Neuronal stem cell (in vitro differentiated cells): ENCODE measurements at regions not wholly inside any gene's neighbourhood (a gene's known extent, or its start where the extent isn't known, plus 50 kb on each side); places are given as distances from the start of the nearest gene placed in this dataset.

Source experiments
- DNase-seq: peaks from one replicate; pipeline ENCODE4 v3.0.0-alpha.2; 2013; ENCODE audit warnings: low spot score
- H2AFZ ChIP-seq: one replicate; pipeline ENCODE4 v1.6.1; 2013; ENCODE audit warnings: mild to moderate bottlenecking, low read length, inconsistent platforms
- H2AK5ac ChIP-seq: 2 replicates; pipeline ENCODE4 v1.6.1; 2013; ENCODE audit warnings: low read depth, mild to moderate bottlenecking, inconsistent platforms, low read length, moderate library complexity, mixed read lengths
- H2BK120ac ChIP-seq: 2 replicates; pipeline ENCODE4 v1.6.1; 2013; ENCODE audit warnings: low read depth, mild to moderate bottlenecking, inconsistent platforms, low read length, moderate library complexity, mixed read lengths
- H2BK12ac ChIP-seq: one replicate; pipeline ENCODE4 v1.6.1; 2013; ENCODE audit warnings: low read length, inconsistent platforms
- H2BK15ac ChIP-seq: 2 replicates; pipeline ENCODE4 v1.6.1; 2013; ENCODE audit warnings: mild to moderate bottlenecking, low read length, inconsistent platforms, mixed read lengths
- H2BK5ac ChIP-seq: one replicate; pipeline ENCODE4 v1.6.1; 2013; ENCODE audit warnings: inconsistent platforms, mild to moderate bottlenecking, low read length, moderate library complexity
- H3K14ac ChIP-seq: one replicate; pipeline ENCODE4 v1.6.1; 2013; ENCODE audit warnings: low read length, inconsistent platforms
- H3K18ac ChIP-seq: 2 replicates; pipeline ENCODE4 v1.6.1; 2013; ENCODE audit warnings: low read length, inconsistent platforms
- H3K23ac ChIP-seq: 2 replicates; pipeline ENCODE4 v1.6.1; 2013; ENCODE audit warnings: low read depth, mild to moderate bottlenecking, mixed read lengths, low read length, inconsistent platforms; ENCODE audit not compliant: poor library complexity
- H3K27ac ChIP-seq: replicated peaks from 3 replicates; pipeline ENCODE4 v1.5.1; 2013; ENCODE audit warnings: low read length, inconsistent platforms
- H3K27me3 ChIP-seq, 3 experiments: 2 replicates each; pipeline ENCODE4 v1.6.1; 2013; ENCODE audit warnings: low read length in 3 of 3, mild to moderate bottlenecking in 2 of 3, inconsistent platforms in 1 of 3, low read depth in 1 of 3, mixed read lengths in 1 of 3, moderate library complexity in 1 of 3; ENCODE audit not compliant: control insufficient read depth in 3 of 3, insufficient read depth in 3 of 3
- H3K36me3 ChIP-seq, 2 donors: replicated peaks in 1 of 2; 2 replicates each; pipeline ENCODE4 v1.6.1; 2013; ENCODE audit warnings: low read length in 2 of 2; ENCODE audit not compliant: control insufficient read depth in 2 of 2, insufficient read depth in 2 of 2
- H3K4ac ChIP-seq: 2 replicates; pipeline ENCODE4 v1.6.1; 2013; ENCODE audit warnings: inconsistent platforms, mild to moderate bottlenecking, low read length, moderate library complexity
- H3K4me1 ChIP-seq, 2 donors: 1 replicate in 1 of 2; 2 replicates in 1 of 2; pipeline ENCODE4 v1.6.1; 2013; ENCODE audit warnings: low read length in 2 of 2, low read depth in 1 of 2; ENCODE audit not compliant: control insufficient read depth in 2 of 2, insufficient read depth in 1 of 2
- H3K4me2 ChIP-seq: one replicate; pipeline ENCODE4 v1.6.1; 2013; ENCODE audit warnings: mild to moderate bottlenecking, low read length, inconsistent platforms; ENCODE audit not compliant: insufficient read depth, poor library complexity, severe bottlenecking
- H3K4me3 ChIP-seq, 2 donors: 2 replicates each; pipeline ENCODE4 v1.5.1; 2013; ENCODE audit warnings: low read length in 2 of 2, mild to moderate bottlenecking in 2 of 2, inconsistent platforms in 1 of 2, moderate library complexity in 1 of 2
- H3K79me1 ChIP-seq: one replicate; pipeline ENCODE4 v1.6.1; 2013; ENCODE audit warnings: low read depth, mild to moderate bottlenecking, inconsistent platforms, low read length, moderate library complexity
- H3K9ac ChIP-seq: one replicate; pipeline ENCODE4 v1.6.1; 2013; ENCODE audit warnings: mild to moderate bottlenecking, low read depth, low read length, inconsistent platforms; ENCODE audit not compliant: poor library complexity
- H3K9me3 ChIP-seq, 2 donors: replicated peaks in 1 of 2; 2 replicates each; pipeline versions ENCODE3 to v1.6.1; 2013; ENCODE audit warnings: low read length in 2 of 2, mild to moderate bottlenecking in 2 of 2, inconsistent platforms in 1 of 2, low read depth in 1 of 2, mixed read lengths in 1 of 2, moderate library complexity in 1 of 2; ENCODE audit not compliant: control insufficient read depth in 2 of 2, insufficient read depth in 1 of 2
- H4K8ac ChIP-seq: one replicate; pipeline ENCODE4 v1.6.1; 2013; ENCODE audit warnings: low read depth, mild to moderate bottlenecking, inconsistent platforms, low read length, moderate library complexity
- H4K91ac ChIP-seq: one replicate; pipeline ENCODE4 v1.6.1; 2013; ENCODE audit warnings: low read length, low read depth, mild to moderate bottlenecking, inconsistent platforms; ENCODE audit not compliant: poor library complexity
- WGBS, 2 donors: extraction: QIAGEN DNeasy Blood & Tissue Kit; methylation state at CpG; one replicate each; pipeline ENCODE4 v1.1.7; 2013; ENCODE audit warnings: missing lambda C conversion rate in 2 of 2, mixed read lengths in 1 of 2; ENCODE audit not compliant: insufficient read length in 2 of 2, insufficient replicate concordance in 1 of 2; ENCODE audit errors: extremely low coverage in 2 of 2; 5-methylcytosine and 5-hydroxymethylcytosine counted together

- Histone ChIP-seq H3K4me3 (no peak overlapping the region), H2AFZ (no peak overlapping the region), H2AK5ac (no peak overlapping the region), H3K36me3 (no peaks in the 10 kb centered on the region), H2BK15ac (no peak overlapping the region), H3K23ac (no peak overlapping the region), H3K18ac (no peak overlapping the region), H4K91ac (no peak overlapping the region), H3K9ac (no peak overlapping the region), H3K9me3 (peaks cover 0 to 6% of the 10 kb centered on the region in 2 donors), H3K79me1 (peaks cover 1% of the 10 kb centered on the region), H3K27ac (no peak overlapping the region), H3K27me3 (no peaks in the 10 kb centered on the region), H3K4me1 (peaks cover 0 to 2% of the 10 kb centered on the region in 2 donors), H2BK12ac (no peak overlapping the region), H3K14ac (no peak overlapping the region), H3K4ac (no peak overlapping the region), H3K4me2 (no peak overlapping the region), H4K8ac (no peak overlapping the region), H2BK120ac (no peak overlapping the region), H2BK5ac (no peak overlapping the region)
- no peak for DNase-seq
- no CpG with 5 or more reads among the region's 5 CpGs for WGBS, 2 donors
Observed at GRCh38 chr6:158879180-158879579, 60.0 kb upstream of the EZR start.

- no peak overlapping the region for H2BK5ac ChIP-seq
- no peak for DNase-seq
- H2BK12ac ChIP-seq, result no peak overlapping the region
- peaks cover 1% of the 10 kb centered on the region for H3K79me1 ChIP-seq
- H2AK5ac ChIP-seq, result no peak overlapping the region
- no peak overlapping the region for H3K4ac ChIP-seq
- H4K8ac ChIP-seq, result no peak overlapping the region
- no peak overlapping the region for H3K4me3 ChIP-seq
- H2BK120ac ChIP-seq, result no peak overlapping the region
- H3K9me3 ChIP-seq, result peaks cover 0 to 6% of the 10 kb centered on the region in 2 donors
- H3K4me1 ChIP-seq, result peaks cover 0 to 2% of the 10 kb centered on the region in 2 donors
- no peak overlapping the region for H3K27ac ChIP-seq
- H4K91ac ChIP-seq, result no peak overlapping the region
- H3K36me3 ChIP-seq, result no peaks in the 10 kb centered on the region
- WGBS, 2 donors, result no CpG with 5 or more reads among the region's 1 CpG
- no peak overlapping the region for H3K9ac ChIP-seq
- H3K14ac ChIP-seq, result no peak overlapping the region
- no peak overlapping the region for H3K18ac ChIP-seq
- no peak overlapping the region for H3K23ac ChIP-seq
- no peaks in the 10 kb centered on the region for H3K27me3 ChIP-seq
- no peak overlapping the region for H2BK15ac ChIP-seq
- no peak overlapping the region for H2AFZ ChIP-seq
- no peak overlapping the region for H3K4me2 ChIP-seq
Observed at GRCh38 chr6:158877716-158878115, 58.5 kb upstream of the EZR start.

- peaks cover 1% of the 10 kb centered on the region for H3K79me1 ChIP-seq
- no peak overlapping the region for H3K14ac ChIP-seq
- H3K27ac ChIP-seq, result no peak overlapping the region
- DNase-seq, result no peak
- no peak overlapping the region for H2BK12ac ChIP-seq
- H2BK15ac ChIP-seq, result no peak overlapping the region
- H3K27me3 ChIP-seq, result no peaks in the 10 kb centered on the region
- no CpG with 5 or more reads among the region's 1 CpG for WGBS, 2 donors
- H3K4me3 ChIP-seq, result no peak overlapping the region
- no peaks in the 10 kb centered on the region for H3K36me3 ChIP-seq
- H2AK5ac ChIP-seq, result no peak overlapping the region
- H3K9me3 ChIP-seq, result peaks cover 0 to 6% of the 10 kb centered on the region in 2 donors
- no peak overlapping the region for H3K9ac ChIP-seq
- H4K8ac ChIP-seq, result no peak overlapping the region
- no peak overlapping the region for H2BK5ac ChIP-seq
- H3K4ac ChIP-seq, result no peak overlapping the region
- H2AFZ ChIP-seq, result no peak overlapping the region
- no peak overlapping the region for H3K4me2 ChIP-seq
- no peak overlapping the region for H3K23ac ChIP-seq
- peaks cover 0 to 1% of the 10 kb centered on the region in 2 donors for H3K4me1 ChIP-seq
- H4K91ac ChIP-seq, result no peak overlapping the region
- no peak overlapping the region for H2BK120ac ChIP-seq
- no peak overlapping the region for H3K18ac ChIP-seq
Observed at GRCh38 chr6:158876886-158877285, 57.7 kb upstream of the EZR start.

GRCh38 chr6:158870649-158870957 lies 51.4 kb upstream of the EZR start:
- no peak overlapping the region for H4K91ac ChIP-seq
- no peak overlapping the region for H2BK12ac ChIP-seq
- H3K36me3 ChIP-seq, result no peaks in the 10 kb centered on the region
- H2BK15ac ChIP-seq, result no peak overlapping the region
- H3K9me3 ChIP-seq, result no peaks in the 10 kb centered on the region
- H3K27me3 ChIP-seq, result no peaks in the 10 kb centered on the region
- no peak overlapping the region for H3K9ac ChIP-seq
- no peaks in the 10 kb centered on the region for H3K79me1 ChIP-seq
- H3K23ac ChIP-seq, result no peak overlapping the region
- no peak overlapping the region for H3K4me3 ChIP-seq
- no peak overlapping the region for H3K18ac ChIP-seq
- H2BK120ac ChIP-seq, result no peak overlapping the region
- DNase-seq, result no peak
- H2BK5ac ChIP-seq, result no peak overlapping the region
- H3K4ac ChIP-seq, result no peak overlapping the region
- no peak overlapping the region for H4K8ac ChIP-seq
- WGBS, 2 donors, result 100% methylated on average over 2 to 3 of the region's 4 CpGs
- no peak overlapping the region for H2AFZ ChIP-seq
- peaks cover 0 to 3% of the 10 kb centered on the region in 2 donors for H3K4me1 ChIP-seq
- H2AK5ac ChIP-seq, result no peak overlapping the region
- H3K4me2 ChIP-seq, result no peak overlapping the region
- no peak overlapping the region for H3K14ac ChIP-seq
- no peak overlapping the region for H3K27ac ChIP-seq
